Body of pancreas (tissue), 4 donors: ENCODE measurements at regions not wholly inside any gene's neighbourhood (a gene's known extent, or its start where the extent isn't known, plus 50 kb on each side); places are given as distances from the start of the nearest gene placed in this dataset.

Experiments
- POLR2A ChIP-seq, 3 donors: fragments of 450-650 bp; IDR thresholded peaks; one replicate each; pipeline ENCODE4 v1.6.1; 2016; ENCODE audit warnings: antibody characterized with exemption in 3 of 3, mild to moderate bottlenecking in 2 of 3
- TF ChIP-seq, protein P1 (sequence below), 7 experiments: fragments of 450-650 bp in 4 of 7; fragments of 200-600 bp in 3 of 7; sonication (generic) in 3 of 7; IDR thresholded peaks; one replicate each; pipeline ENCODE4 v1.5.1; 2016 to 2019; ENCODE audit warnings: antibody characterized with exemption in 7 of 7

GRCh38 chr5:15439801-15440200 lies 60.2 kb upstream of the FBXL7 start:
- TF ChIP-seq POLR2A (IDR thresholded peaks at IDR 0.05): no peak
- TF ChIP-seq, protein P1, sequence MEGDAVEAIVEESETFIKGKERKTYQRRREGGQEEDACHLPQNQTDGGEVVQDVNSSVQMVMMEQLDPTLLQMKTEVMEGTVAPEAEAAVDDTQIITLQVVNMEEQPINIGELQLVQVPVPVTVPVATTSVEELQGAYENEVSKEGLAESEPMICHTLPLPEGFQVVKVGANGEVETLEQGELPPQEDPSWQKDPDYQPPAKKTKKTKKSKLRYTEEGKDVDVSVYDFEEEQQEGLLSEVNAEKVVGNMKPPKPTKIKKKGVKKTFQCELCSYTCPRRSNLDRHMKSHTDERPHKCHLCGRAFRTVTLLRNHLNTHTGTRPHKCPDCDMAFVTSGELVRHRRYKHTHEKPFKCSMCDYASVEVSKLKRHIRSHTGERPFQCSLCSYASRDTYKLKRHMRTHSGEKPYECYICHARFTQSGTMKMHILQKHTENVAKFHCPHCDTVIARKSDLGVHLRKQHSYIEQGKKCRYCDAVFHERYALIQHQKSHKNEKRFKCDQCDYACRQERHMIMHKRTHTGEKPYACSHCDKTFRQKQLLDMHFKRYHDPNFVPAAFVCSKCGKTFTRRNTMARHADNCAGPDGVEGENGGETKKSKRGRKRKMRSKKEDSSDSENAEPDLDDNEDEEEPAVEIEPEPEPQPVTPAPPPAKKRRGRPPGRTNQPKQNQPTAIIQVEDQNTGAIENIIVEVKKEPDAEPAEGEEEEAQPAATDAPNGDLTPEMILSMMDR (IDR thresholded peaks at IDR 0.05): no peak
